ENCODE measurements at regions not wholly inside any gene's neighbourhood (a gene's known extent, or its start where the extent isn't known, plus 50 kb on each side); places are given as distances from the start of the nearest gene placed in this dataset.

DNA sequence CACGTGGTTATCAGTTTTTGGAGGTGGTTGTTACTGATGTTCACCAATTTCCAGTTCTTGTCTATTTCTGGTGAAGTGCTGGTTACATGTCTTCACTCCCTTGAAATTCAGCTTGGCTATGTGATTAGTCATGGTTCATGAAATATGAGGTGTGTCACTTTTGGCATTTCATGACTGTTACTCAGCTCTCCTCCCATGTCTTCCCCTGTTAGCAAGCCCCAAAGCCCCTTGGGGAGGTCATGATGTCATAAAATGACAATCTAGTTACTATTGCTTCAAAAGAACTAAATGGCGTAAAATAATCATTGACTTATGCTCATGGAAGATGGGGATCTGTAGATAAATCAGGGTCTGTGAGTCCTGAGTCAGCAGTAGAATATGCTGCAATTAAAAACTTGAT, 425.1 kb downstream of the SETD4 start:
- no peak for DNase-seq

DNA sequence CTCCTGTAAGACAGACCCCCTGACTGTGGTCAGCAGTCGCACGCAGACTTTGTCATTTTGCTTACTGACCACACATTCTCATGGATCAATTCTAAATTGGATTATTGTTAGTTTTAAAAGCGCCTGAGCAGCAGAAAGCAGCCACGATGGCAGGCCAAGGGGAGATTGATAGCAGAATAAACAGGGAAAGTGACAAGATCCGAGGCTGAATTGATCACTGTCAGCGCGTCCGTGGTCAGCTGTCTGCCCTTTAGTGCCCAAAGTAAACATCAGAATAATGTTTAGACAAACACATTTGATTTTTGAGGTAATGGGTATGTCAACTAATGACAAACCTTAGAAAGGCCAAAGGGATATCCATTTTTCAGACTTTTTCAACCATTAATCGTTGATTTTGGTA, 426.8 kb downstream of the SETD4 start:
- no peak for DNase-seq

DNA sequence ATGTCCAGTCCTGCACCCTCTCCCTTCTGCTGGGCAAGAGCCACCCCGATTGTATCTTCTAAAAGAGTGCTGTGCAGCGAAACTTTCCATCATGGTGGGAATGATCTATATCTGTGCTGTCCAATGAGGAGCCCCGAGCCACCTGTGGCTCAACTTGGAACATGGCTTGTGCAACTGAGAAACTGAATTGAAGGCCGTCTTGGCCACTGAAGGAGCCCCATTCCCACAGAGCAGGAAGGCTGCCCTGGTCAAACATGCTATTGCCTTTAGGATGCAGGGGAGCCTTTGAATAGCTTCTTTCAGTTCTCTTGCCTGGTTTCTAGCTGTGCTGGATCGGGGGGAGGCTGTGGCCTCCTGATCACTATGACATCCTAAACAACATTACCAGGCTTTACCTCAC, 427.6 kb downstream of the SETD4 start:
- no peak for DNase-seq

DNA sequence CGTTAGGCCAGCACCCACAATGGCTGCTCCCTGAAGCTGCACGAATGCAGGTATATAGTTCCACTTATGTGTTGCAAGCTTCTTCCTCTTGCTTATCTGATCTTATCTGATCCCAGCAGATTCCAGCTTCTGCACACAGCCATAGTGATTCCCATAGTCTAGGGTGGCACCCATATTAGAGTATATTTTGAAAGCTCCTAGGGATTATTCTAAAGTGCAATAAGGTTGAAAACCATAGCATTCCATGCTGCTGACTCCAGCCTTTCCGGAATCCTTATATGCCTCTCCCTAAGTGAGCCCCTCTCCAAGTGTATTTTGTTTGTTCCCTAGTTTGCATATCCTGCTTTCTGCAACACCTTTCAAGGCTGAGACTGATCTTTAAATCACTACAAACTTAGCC, 432.0 kb downstream of the SETD4 start:
- DNase-seq = no peak

DNA sequence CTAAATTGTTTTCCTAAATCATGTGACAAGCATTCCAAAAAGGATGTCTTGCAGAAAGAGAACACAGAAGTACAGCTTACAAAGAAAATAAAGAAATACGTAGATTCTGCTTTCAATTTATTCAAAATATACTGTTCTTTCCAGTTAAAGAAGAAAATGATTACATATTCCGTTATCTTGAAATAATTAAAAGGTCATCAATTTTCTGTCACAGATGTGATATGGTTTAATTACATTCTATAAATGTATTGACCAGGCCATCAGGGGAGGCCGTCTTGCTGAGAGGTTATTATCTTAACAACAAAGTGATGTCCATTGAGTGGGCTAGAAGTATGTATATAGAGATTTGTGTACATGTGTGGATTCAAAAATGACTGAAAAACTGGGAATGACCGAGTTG, 432.9 kb downstream of the SETD4 start:
- DNase-seq = no peak

DNA sequence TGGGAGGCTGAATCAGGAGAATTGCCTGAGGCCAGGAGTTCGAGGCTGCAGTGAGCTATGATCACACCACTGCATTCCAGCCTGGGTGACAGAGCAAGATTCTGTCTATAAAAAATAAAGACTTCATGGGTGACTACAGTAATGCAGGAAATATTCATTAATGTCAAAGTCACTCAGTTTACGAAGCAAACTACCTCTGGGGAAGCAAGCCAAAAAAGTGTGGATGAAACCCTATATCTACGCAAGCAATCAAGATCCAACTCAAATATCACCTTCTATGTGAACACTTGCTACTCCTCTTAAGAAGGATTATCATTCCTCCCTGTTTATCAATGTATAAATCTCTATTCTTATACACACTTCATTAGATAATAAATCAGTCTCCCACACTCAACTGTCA, 434.8 kb downstream of the SETD4 start:
- DNase-seq = no peak

DNA sequence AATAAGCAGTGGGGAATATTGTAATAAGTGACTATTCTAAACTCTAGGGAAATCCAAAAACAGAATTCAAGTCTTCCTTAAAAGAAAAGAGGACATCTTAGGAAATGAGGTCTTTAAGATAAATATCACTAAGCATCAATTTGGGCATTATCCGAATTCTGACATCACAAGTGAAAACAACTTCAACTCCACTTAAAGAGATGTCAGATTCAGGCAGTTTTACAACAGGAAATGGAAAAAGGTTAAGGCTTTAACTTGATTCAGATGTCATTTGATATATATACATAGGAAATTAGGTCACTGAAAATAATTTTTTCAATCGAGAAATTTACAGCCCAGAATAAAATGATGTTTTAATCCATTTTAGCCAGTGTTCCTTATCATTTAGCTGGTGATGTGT, 435.4 kb downstream of the SETD4 start:
- no peak for DNase-seq

DNA sequence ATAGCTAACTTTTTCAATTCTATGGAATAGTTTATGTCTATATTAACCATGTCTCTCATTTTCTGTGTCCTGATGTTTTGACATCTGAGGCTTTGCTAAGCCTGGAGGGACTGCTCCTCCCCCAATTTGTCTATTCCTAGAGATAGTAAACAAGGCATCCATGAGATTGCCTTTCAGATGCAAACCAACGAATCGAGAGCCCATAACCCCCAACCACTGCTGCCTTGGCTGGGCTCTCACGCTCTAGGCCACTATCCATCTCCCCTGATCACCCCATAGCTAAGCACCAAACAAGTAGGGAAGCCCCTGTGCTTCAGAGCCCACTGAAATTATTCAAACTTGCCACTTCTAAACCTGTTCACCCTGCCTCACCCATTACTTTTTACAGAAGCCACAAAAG, 437.7 kb downstream of the SETD4 start:
- no peak for DNase-seq

DNA sequence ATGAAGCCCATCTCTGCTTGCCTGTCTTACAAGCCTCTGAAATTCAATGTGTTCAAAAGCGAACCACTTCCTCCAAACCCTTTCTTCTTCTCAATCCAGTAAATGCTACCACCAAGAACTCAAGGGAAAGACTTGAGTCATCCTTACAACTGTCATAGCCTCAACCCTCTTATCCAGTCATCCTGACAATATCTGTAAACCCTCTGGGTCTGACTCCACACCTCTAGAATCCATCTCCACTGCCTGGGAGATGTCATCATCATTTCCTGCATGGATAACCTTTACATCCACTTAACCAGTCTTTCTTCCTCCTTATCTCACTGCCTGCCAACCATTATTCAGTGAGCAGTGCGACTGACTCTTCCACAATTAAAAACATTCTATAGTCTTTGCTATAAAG, 441.1 kb downstream of the SETD4 start:
- DNase-seq = no peak

DNA sequence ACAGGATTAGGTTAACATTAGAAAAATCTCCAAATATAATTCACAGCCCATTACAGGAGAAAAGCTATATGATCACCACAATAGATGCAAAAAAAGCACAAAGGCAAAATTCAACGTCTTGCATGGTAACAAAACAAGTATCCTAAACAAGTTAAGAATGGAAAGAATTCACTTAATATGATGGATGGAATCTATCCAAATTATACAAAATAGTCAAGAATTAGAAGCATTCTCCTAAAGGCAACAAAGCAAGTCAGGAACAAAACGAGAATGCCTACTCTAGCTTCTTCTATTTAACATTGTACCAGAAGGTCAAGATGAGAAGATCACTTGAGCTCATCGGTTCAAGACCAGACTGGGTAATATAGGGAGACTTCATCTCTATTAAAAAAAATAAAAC, 442.8 kb downstream of the SETD4 start:
- no peak for DNase-seq

DNA sequence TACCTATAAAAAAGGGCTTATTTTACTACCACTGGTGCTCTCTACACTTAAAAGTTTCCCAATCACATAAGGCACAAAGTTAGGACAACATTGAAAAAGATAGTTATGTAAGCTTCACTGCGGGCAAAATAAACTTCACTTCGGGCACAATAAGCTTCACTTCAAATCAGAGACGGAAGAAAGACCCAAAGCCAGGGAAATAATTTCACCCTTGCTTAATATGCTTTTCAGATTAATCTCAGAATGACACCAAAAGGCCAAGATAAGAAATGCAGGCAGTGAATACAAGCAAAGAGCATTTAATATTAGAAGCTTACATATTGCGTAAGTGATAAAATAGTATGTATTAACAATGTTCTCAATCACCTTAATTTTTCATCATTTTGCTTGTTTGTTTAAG, 444.2 kb downstream of the SETD4 start:
- DNase-seq = no peak

DNA sequence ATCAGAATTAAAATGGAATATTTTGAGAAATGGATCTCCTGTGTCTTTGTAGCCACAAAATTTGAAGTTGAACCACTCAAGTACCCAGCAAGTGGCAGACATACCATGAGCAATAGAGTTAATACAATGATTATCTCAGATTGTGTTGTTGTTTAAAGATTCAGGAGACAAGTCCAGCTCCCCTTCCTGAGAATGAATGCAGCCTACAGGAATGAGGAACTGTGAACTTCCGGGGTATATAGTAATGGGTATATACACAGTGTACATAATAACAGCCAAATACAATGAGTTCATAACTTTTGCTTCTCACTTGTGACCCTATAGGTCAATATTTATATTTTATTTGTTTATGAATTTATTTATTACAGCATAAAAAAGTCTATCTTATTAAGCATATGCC, 445.0 kb downstream of the SETD4 start:
- no peak for DNase-seq

DNA sequence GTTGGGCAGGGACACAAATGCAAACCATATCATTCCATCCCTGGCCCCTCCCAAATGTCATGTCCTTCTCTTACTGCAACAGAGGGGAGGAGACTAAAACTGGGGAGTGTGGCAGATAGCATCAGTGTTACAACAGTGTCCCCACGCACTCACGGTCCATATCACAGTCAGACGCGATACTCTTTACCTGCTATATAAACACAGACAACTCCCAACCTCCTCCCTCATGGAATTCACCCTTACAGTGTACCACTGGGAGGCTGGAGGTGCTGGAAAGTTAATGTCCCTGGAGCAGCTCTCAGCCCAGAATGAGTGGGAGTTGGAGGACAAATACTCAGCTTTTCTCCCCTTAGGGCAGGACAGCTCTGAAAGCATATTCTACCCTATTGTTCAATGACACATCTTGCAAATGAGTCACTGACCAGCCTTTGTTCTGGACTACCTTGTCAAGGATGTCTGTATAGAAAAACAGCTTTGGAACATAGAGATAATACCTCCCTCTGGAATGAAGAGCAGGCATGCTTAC, 445.9 kb downstream of the SETD4 start:
- DNase-seq = no peak

DNA sequence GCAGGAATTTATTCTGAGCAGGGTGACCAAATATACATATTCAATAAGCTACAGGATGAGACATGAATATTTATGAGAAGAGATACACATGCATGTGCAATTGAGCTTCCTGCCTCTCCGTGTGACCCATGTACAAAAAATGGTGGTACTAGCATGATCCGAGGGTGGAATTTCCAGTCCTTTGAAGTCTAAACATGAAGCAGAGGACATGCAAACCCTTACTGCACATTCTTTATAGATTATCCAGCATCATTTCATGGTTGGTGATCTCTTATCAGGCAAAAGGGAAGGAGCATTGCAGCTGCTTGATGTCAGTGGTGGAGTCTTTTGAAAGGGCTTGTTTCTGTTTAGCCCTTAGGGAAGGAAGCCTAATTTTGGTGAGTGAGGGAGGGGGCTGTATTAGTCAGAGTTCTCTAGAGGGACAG, 448.6 kb downstream of the SETD4 start:
- no peak for DNase-seq

DNA sequence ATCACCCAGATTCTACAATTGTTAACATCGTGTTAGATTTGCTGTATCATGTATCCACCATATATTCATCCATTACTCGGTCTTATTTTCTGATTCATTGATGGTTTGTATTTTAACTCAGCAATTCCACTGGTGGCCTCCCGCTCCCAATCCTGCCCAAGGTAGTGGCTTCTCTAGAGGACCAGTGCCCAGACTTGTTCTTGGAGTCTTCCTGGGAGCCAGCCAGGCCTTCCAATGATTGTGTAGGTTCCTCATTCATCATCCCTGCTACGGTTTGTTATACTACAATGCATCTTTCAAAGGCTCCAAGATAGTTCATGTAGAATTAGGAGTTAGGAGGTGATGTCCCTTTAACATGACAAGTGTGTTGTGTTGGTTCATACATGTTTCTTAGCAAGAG, 451.1 kb downstream of the SETD4 start:
- DNase-seq = no peak

DNA sequence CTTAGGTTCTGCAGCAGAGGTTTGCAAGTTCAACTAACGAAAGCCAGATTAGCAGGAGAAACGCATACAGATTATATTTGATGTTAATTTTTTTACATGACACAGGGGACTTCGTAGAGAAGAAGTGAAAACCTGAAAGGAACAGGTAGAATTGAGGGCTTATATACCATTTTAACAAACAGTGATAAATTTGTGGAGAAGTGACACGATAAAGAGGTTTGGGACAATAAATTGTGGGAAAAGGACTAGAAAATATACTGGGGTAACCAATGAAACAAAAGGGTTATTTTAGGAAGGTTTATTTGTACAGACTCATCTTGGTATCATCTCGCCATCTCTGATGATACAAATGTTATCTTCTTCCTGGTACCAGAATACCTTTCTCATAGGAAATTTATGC, 452.9 kb downstream of the SETD4 start:
- DNase-seq = no peak

DNA sequence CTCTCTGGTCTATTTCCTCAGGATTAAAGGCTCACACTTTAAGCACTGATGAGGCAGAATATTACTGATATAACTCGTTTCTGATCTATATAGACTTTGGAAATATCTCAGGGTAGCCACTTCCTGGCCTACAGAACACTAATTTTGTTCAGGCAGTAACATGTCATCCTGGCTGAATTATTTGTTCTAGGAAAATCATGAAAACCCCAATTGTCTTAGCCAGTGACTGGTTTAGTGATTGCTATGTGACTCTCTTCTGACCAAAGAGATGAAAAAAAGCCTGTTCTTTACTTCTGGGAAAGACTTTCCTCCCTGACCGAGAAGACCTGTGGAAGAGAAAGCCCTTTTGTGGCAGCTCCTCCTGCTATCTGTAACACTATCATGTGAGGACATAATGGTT, 453.7 kb downstream of the SETD4 start:
- DNase-seq = no peak

DNA sequence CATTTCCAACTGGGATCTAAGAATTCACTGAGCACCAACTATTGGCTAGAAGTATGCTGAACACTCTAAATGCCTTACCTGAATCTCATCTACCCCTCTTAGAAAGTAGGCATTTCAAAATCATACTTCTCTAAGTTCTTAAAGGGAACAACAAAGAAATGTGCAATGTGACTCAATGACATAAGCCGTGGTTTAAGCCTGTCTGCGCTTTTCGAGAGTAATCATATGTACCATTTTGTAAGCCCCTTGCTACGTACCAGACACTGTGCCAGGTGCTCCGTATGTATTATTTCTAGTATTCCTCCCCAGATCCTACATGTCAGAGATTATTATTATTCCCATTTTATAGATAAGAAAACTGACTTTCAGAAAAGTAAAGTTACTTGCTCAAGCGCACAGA, 454.2 kb downstream of the SETD4 start:
- DNase-seq = no peak

DNA sequence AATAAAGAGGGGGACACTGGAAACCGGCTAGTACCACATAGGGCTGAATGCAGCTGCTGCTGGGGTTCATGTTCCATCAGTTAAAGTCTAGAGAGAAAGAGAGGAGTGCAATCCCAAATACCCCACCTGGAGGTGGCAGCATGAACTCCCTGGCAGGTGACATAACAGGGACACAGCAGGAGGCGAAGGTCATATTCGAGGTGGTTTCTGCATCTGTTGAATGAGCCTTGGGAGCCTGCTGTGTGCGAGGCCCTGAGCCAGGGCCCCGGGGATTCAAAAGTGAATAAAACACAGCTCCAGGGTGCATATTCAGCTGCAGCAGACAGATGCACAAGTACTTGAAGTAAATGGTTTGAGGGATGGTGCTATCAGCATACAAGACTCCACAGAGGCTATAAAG, 456.8 kb downstream of the SETD4 start:
- DNase-seq = no peak

DNA sequence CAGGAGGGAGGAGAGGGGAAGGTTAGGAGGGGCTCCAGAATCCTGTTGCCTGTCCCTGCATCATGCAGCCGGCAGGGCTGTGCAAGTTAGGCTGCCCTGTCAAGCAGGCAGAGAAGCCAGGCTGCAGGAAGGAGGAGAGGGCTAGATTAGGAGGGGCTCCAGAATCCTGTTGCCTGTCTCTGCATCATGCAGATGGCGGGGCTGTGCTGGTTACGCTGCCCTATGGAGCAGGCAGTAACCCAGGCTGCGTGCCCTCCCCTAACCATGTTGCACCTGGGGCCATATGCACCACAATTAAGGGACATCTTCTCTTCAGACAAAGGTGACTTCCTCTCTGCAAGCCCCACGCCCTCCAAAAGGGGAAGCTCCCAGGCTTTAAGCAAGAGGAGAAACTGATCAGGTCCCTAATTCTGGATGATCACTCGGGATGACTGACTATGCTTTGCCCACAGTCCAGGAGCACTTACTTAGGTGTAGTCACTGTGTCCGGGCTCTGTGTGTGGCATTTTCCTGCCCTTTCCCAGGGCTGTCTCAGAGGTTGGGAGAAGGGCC, 457.4 kb downstream of the SETD4 start:
- no peak for DNase-seq

DNA sequence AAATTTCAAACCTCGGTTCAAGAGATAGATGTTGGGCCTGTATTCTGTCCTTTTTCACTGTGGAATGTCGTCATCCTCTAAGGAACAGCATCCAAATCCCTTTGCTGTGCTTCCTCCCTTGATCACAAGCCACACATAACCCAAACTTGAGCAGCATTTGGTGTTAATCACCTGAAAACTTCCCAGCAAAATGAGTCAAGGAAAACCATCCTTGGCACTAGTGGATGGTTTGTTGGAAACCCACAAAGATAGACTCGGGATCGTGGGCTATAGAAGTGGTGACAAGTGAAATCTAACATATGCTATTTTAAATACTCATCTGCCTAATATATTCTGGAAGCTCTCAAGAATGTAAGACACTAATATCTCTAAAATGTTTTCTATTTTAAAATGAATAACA, 459.1 kb downstream of the SETD4 start:
- no peak for DNase-seq

DNA sequence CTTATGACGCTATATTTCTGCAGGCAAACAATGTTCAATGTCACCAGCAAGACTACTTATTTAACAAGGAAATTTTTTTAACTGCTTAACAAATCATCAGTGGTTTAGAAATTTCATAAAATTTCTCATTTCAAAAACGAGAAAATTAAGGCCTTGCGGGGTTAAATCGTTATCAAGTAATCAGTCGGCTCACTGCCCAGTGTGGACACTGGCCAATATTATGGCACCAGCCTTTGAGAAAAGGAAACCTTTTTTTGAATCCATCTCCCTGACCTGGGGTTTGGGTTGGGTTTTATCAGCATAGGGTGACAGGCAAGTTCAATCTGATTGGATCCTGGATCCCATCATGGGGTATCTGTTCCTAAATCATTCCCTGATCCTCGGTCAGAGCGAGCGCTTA, 461.2 kb downstream of the SETD4 start:
- DNase-seq = no peak

DNA sequence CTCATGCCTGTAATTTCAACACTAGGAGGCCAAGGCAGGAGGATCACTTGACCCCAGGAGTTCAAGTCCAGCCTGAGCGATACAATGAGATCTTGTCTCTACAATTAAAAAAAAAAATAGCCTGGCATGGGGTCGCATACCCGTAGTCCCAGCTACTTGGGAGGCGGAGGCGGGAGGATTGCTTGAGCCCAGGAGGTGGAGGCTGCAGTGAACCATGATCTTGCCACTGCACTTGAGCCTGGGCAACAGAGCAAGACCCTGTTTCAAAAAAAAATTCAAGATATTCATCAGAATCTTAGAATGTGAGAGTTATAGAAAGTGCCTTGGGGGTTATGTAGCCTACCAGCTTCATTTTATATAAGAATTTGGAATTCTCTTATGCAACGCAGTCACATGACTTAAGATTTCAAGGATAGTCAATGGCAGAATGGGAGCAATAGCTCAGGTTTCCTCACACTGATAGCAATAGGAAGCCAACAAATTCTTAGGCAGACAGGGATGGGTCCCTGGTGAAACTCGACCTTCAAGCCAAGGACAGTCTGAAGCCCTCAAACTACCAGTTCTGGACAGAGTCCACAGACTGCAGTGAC, 462.5 kb downstream of the SETD4 start:
- no peak for DNase-seq

DNA sequence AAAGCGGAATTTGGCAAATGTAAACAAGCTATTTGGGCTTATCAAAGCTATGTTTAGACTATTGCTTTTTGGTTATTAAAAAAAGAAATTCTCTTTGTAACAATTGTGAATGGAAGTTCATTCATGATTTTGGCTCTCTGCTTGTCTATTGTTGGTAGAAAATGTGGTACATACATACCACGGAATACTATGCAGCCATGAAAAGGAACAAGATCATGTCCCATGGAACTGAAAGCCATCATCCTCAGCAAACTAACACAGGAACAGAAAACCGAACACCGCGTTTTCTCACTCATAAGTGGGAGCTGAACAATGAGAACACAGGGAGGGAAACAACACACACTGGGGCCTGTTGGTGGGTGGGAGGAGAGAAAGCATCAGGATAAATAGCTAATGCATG, 465.4 kb downstream of the SETD4 start:
- no peak for DNase-seq

DNA sequence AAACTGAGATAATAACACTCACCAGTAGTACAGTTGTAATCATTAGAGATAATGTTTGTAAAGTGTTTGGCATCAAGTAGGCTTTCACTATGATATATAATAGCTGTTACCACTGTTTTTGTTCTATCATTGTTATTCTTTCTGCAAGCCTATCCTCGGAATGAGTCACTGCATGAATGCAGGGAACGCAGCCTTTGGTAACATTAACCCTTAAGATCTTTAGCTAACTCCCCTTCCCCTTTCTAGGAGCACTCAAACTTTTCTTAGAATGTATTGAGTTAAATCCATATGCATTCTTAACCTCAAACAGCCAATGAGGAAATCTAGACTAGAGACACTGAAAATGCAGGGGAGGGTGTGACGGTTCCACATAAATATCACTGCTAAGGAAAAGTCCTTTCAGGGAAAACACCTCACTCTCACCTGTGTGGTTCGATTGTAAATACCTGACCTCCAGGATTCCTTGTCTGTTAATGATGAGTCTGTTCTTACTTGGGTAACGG, 467.3 kb downstream of the SETD4 start:
- DNase-seq = no peak
